ENCODE measurements at regions not wholly inside any gene's neighbourhood (a gene's known extent, or its start where the extent isn't known, plus 50 kb on each side); places are given as distances from the start of the nearest gene placed in this dataset.

- Histone ChIP-seq H3K14ac (ENCODE audit: insufficient read length) (no peak overlapping the region), H3K27me3 (replicated peaks in 1 of 4; ENCODE audit: control insufficient read depth in 3 of 4, extremely low read depth in 1 of 4, insufficient read depth in 3 of 4, low read length in 3 of 4) (no peaks in the 10 kb centered on the region), H3K9ac (replicated peaks in 1 of 4; ENCODE audit: extremely low read depth in 1 of 4, low read depth in 3 of 4, low read length in 3 of 4) (no peak overlapping the region), H3K27ac (ENCODE audit: low read depth, low read length) (no peak overlapping the region), H3K23ac (ENCODE audit: insufficient read length) (no peak overlapping the region), H2BK20ac (ENCODE audit: low read length) (no peak overlapping the region), H2BK120ac (replicated peaks; ENCODE audit: low read depth, low read length) (no peak overlapping the region), H4K5ac (ENCODE audit: insufficient read length, low read depth, low read length) (no peak overlapping the region), H2BK12ac (ENCODE audit: low read depth, low read length) (no peak overlapping the region), H3K79me2 (ENCODE audit: control insufficient read depth in 1 of 2, insufficient read depth in 2 of 2, low read length in 2 of 2) (no peaks in the 10 kb centered on the region), H4K8ac (ENCODE audit: extremely low read depth, insufficient read depth, low read length) (no peak overlapping the region), H3K79me1 (ENCODE audit: low read depth, low read length) (no peaks in the 10 kb centered on the region), H3K4me1 (replicated peaks in 1 of 4; ENCODE audit: control insufficient read depth in 3 of 4, insufficient read depth in 4 of 4, low read length in 3 of 4) (no peaks in the 10 kb centered on the region), H4K20me1 (replicated peaks in 1 of 2; ENCODE audit: control insufficient read depth in 1 of 2, insufficient read depth in 2 of 2, low read length in 2 of 2) (no peaks in the 10 kb centered on the region), H3K56ac (replicated peaks; ENCODE audit: insufficient read length, low read depth, low read length) (no peak overlapping the region), H3K36me3 (ENCODE audit: control insufficient read depth in 2 of 4, insufficient read depth in 4 of 4, low read length in 3 of 4) (no peaks in the 10 kb centered on the region), H3K18ac (ENCODE audit: extremely low read depth, low read length) (no peak overlapping the region), H3K4ac (replicated peaks; ENCODE audit: insufficient read length, low read depth, low read length) (no peak overlapping the region), H3K9me3 (ENCODE audit: insufficient read depth in 2 of 2, low read depth in 1 of 2, low read length in 1 of 2) (no peaks in the 10 kb centered on the region), H2AFZ (ENCODE audit: low read length) (no peak overlapping the region), H2BK5ac (ENCODE audit: low read depth, low read length) (no peak overlapping the region), H2AK5ac (ENCODE audit: low read depth, low read length) (no peak overlapping the region), H4K91ac (replicated peaks; ENCODE audit: insufficient read length, low read length) (no peak overlapping the region), H3K23me2 (ENCODE audit: low read depth, low read length) (no peaks in the 10 kb centered on the region), H3K4me2 (ENCODE audit: insufficient read depth in 1 of 2, low read depth in 2 of 2, low read length in 2 of 2) (no peak overlapping the region), H2BK15ac (ENCODE audit: low read length) (no peak overlapping the region), H3K4me3 (ENCODE audit: extremely low read depth in 1 of 4, insufficient read depth in 2 of 4, low read depth in 3 of 4, low read length in 4 of 4) (no peak overlapping the region)
- CTCF ChIA-PET (ENCODE audit: partially characterized antibody): no interaction called here
- 87% methylated on average over 4 of the region's 4 CpGs; no CpG with 5 or more reads in 1 of the 2 experiments for WGBS, 2 experiments (ENCODE audit: extremely low coverage in 1 of 2, insufficient coverage in 1 of 2, insufficient read length in 1 of 2, insufficient replicate concordance in 2 of 2, low coverage in 1 of 2, low lambda C conversion rate in 2 of 2, missing lambda C conversion rate in 1 of 2)
- no peak for FAIRE-seq
- no peak for DNase-seq (ENCODE audit: low read depth in 1 of 2, low spot score in 2 of 2)
- POLR2A ChIA-PET (ENCODE audit: partially characterized antibody): no interaction called here
- TF ChIP-seq, protein P1, sequence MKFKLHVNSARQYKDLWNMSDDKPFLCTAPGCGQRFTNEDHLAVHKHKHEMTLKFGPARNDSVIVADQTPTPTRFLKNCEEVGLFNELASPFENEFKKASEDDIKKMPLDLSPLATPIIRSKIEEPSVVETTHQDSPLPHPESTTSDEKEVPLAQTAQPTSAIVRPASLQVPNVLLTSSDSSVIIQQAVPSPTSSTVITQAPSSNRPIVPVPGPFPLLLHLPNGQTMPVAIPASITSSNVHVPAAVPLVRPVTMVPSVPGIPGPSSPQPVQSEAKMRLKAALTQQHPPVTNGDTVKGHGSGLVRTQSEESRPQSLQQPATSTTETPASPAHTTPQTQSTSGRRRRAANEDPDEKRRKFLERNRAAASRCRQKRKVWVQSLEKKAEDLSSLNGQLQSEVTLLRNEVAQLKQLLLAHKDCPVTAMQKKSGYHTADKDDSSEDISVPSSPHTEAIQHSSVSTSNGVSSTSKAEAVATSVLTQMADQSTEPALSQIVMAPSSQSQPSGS (IDR thresholded peaks at IDR 0.05; ENCODE audit: low read length): no peak
- TF ChIP-seq EZH2 (IDR thresholded peaks at IDR 0.05; ENCODE audit: low read depth, low read length, severe bottlenecking) (no peak), KDM1A (IDR thresholded peaks at IDR 0.05; ENCODE audit: borderline replicate concordance, low read length) (no peak), YY1 (IDR thresholded peaks at IDR 0.05; ENCODE audit: low read depth, low read length) (no peak), ZNF274 (IDR thresholded peaks at IDR 0.05; ENCODE audit: borderline replicate concordance, extremely low read depth, low read length) (no peak), TEAD4 (IDR thresholded peaks at IDR 0.05; ENCODE audit: low read depth, low read length) (no peak), SRF (IDR thresholded peaks at IDR 0.05; ENCODE audit: low read depth, low read length) (no peak), JUN (IDR thresholded peaks at IDR 0.05; ENCODE audit: low read depth, low read length) (no peak), HDAC6 (IDR thresholded peaks at IDR 0.05; ENCODE audit: low read depth, low read length) (no peak), RFX5 (IDR thresholded peaks at IDR 0.05; ENCODE audit: borderline replicate concordance, low read depth, low read length) (no peak), CBX8 (IDR thresholded peaks at IDR 0.05; ENCODE audit: borderline replicate concordance, low read depth, low read length) (no peak), ASH2L (IDR thresholded peaks at IDR 0.05; ENCODE audit: low read length) (no peak)
These were observed 186.4 kb upstream of the FAM98A start for GRCh38 chr2:33785201-33786106.

Data from H1 (cell line).